HG03521 (cell line): ENCODE measurements at regions not wholly inside any gene's neighbourhood (a gene's known extent, or its start where the extent isn't known, plus 50 kb on each side); places are given as distances from the start of the nearest gene placed in this dataset.
"Not testable (repeated sequence)": the region's sequence is repeated elsewhere in the genome, so short reads cannot be mapped to it uniquely, and the experiment has no call there.

ENCODE experiments used
- ATAC-seq: cut with Tn5 transposase; IDR thresholded peaks from one replicate; pipeline ENCODE4 v1.9.1; 2021; ENCODE audit warnings: mild to moderate bottlenecking, moderate library complexity; ENCODE audit not compliant: unreplicated experiment

DNA sequence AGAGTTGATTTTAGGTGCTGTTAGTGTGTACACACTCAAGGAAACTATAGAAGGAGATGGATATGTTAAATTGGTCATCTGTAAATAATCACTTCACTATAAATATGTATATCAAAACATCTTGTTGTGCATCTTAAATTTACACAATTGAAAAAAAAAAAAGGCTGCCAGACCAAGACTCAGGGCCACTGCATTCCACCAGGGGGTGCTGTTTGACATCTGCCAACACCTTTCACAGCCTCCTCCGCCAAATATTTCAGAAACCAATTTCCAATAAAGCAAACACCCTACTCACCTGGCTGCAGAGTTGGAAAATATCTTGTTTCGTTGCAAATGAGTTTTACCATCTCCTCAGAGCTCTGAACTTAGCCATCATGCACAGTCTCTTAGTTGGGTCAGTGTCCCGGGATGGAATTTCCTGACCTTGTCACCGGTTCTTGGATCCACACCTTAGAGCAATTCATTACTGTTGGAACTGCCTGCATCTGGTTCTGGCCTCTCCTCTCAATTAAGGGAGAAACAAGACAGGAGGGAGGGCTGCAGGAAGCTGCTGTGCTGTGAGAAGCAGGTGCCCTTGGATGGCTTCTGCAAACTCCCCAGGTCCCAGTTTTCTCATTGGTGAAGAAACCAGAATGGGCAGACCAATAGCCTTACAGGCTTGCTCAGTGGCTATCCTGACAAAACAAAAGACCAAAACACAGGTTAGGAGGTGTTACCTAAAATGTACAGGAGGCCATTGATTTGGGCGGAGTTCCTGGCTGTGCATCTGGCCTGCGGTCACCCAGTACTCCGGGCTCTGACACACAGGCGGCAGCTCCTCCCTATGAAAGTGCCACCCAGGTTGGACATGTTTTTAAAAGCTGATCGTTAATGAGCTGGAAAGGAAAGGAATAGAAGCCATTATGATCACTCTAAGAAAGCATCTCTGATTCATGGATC, 746.6 kb downstream of the UQCRFS1 start:
- ATAC-seq = no peak

DNA sequence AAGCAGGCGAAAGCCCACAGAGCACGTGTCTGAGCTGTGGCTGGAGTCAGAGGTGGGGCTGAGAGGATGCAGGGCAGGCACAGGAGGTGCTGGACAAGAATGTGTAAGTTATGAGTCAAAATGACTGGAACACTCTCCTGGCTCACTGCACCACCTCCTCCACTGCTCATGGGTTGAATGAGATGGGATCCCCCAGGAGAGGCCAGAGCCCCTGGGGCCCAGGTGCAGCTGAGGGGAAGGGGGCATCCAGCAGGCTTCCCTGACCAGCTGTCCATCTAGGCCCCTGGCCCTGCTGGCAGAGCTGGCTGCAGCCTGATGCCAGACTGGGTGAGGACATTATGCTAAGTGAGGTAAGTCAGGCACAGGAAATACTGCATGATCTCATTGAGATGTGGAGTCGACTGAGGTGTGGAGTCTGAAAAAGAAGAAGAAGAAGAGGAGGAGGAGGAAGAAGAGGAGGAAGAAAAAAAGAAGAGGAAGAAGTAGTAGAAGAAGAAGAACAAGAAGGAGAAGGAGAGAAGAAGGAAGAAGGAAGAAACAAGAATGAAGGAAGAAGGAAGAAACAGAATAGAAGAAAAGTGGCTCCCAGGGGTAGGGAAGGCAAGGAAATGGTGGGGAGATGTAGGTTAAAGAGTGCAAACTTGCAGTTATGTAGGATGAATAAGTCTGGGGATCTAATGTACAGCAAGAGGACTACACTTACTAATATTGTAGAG, 747.4 kb downstream of the UQCRFS1 start:
- no peak for ATAC-seq

DNA sequence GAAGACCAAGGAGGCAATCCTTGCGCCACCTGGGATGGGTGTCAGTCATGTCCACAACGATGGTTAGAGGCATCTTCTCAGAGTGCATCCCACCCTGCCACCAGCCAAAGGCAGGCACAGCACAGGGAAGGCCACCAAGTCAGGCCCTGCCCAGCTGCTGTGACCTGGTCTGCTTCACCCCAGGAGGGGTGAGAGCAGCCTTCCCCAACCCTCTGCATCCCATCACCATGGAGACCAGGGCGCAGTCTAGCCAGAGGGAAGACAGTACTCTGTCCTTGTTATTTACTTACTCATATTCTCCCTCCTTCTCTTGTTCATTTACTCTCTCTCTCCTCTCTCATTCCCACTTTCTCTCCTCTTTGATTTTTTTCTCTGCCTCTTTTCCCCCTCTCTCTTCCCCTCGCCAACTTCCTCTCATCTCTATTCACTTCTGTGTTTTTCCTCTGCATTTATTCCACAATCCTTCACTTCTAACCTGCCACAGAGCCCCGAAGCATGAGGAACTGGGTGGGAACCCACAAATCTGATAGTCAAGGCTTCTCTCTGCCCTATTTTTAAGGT, 749.4 kb downstream of the UQCRFS1 start:
- ATAC-seq = no peak

DNA sequence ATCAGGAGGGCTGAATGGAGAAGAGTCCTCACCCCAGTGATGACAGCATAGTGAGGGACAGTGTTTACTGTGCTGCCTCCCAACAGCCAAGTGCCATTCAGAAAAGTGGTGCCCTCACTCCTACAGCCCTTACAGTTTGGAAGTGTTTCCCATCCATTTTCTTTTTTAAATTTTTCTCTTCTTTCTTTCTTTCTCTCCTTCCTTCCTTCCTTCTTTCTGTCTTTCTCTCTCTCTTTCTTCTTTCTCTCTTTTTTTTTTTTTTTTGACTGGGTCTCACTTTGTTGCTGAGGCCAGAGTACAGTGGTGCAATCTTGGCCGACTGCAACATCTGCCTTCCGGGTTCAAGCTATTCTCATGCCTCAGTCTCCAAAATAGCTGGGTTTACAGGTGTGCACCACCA, 755.3 kb downstream of the UQCRFS1 start:
- no peak for ATAC-seq

DNA sequence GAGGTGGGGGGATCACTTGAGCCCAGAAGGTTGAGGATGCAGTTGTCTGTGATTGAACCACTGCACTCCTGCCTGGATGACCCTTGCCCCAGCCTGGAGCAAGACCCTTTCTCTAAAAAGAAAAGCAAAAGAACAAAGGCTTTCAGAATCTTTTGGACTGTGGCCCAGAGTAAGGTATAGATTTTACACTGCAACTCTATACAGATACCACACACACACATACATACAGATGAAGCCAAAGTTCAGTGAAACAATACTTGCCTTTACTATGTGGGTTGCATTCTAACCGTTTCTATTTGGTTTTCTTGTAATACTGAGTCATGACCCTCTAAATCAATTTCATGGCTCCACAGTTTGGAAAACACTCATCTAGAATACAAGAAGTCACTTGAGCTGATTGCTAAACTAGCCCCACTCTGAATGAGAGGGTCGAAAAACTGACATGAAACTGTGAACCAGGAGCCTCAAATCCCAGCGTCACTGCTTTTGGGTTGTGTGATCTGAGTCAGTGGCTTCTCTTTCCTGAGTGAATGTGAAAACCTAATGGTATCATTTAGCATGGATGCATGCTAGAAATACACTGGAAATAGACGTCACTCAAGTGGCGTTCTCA, 756.1 kb downstream of the UQCRFS1 start:
- ATAC-seq = no peak

DNA sequence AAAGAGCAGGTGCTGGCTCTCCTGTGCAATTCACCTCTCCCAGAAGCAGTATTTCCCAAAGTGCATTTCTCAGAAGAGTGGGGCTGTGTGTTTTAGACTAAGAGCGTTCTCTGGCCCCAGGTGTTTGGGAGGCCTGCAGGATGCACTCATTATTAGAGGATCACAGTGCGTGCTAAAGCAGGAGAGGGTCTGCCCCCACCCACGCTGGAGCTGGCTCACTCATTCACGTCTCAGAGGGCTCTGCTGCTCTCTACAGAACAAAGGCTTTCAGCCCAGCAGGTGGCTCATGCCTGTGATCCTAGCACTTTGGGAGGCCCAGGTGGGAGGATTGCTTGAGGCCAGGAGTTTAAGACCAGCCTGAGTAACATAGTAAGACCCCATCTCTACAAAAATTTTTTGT, 756.7 kb downstream of the UQCRFS1 start:
- ATAC-seq = no peak

- no peak for ATAC-seq
These were observed 758.9 kb downstream of the UQCRFS1 start for GRCh38 chr19:28454083-28454482.

GRCh38 chr19:28453420-28453819, 759.5 kb downstream of the UQCRFS1 start:
- no peak for ATAC-seq

- no peak for ATAC-seq
These were observed 763.1 kb downstream of the UQCRFS1 start for GRCh38 chr19:28449803-28450202.

DNA sequence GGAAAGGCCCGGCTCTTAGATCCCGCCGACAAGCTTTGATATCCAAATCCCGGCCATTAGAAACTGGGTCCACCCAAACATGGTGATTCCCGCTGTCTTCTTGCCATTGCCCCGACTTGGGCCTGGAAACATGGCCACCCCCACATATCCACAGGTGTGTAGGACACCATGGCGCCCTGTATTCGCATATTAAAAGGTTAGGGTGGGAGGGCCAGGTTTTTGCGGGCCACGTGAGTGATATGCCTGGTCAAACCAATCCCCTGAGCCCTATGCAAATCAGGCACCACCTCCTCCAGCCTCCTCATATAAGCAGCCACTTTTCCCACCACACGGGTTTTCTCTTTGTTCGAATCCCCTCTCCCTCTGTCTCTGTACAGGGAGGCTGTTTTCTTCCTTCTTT, 766.4 kb downstream of the UQCRFS1 start:
- no peak for ATAC-seq

GRCh38 chr19:28445826-28446225, 767.1 kb downstream of the UQCRFS1 start:
- no peak for ATAC-seq

GRCh38 chr19:28444362-28444761, 768.6 kb downstream of the UQCRFS1 start:
- no peak for ATAC-seq

- no peak for ATAC-seq
These were observed 769.6 kb downstream of the UQCRFS1 start for GRCh38 chr19:28443361-28443760.

DNA sequence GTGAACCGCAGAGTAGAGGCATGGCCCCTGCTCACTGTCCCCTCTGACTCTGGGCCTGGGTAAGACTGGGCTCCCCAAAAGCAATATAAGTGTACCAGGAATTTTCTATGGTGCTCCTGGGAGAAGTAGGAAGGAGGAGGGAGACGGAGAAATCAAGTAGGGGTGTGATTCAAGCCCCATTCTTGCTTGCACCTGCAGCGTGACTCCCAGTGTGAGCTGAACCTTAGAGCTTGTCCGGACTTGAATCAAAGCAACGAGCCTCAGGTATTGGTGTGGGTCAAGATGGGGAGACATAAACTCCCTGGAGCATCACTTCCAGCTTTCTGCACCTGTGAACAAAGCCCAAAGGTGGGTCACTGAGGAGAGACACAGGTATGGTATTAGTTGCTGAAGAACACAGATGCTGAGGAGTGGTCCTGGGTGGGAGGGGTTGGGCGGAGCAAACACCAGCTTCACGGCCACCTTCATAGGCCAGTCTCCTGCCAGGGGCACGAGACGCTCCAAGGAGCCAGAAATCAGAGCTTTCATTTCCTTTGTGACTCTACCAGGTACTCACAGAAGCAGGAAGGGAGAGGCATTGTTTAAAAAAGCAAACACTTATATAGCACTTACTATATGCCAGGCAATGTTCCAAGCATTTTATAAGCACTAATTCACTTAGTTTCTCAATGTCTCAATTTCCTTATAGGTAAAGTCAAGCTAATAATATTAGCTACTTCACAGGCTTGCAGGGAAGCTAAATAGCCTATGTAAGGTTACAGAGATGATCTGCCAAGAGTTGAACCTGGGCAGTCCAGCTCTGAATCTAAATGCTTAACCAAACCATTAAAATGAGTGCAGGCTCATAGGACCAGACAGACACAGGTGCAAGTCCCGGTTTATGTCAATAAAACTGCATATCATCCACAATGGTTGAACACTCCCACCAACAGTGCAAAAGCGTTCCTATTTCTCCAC, 775.3 kb downstream of the UQCRFS1 start:
- ATAC-seq = no peak

DNA sequence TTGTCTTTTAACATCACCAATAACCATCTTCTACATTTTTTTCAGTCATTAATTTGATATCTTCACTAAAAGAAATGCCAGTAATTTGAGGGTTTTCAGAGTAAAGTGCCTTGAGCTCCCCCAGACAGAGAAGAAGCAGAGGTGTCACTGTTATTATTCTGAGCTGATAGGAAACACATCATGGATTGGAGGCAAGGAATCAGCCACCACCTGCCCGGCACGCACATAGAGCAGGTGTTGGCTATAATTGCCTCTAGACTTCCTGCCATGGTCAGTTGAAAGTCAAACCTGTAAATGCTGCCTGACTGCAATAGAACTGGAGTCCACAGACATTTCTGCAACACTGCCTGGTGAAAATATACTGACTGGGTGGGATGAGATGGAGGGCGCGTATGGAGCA, 776.6 kb downstream of the UQCRFS1 start:
- ATAC-seq = no peak

- ATAC-seq = no peak
These were observed 777.2 kb downstream of the UQCRFS1 start for GRCh38 chr19:28435551-28436271.

DNA sequence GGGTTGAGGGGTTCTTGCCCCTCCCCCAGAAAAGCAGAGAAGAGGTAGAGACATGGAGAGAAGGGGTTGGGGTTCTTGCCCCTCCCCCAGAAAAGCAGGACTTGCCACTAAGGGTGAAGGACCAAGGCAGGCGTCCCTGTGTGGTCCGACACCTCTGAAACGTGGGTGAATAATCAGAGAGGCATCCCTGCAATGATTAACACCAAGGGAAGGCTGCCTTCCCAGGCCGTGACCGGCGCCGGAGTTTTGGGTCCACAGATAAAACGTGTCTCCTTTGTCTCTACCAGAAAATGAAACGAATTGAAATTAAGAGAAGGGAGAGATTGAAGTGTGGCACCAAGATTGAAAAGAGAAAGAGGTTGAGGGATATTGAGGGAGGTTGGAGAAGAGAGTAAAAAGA, 778.2 kb downstream of the UQCRFS1 start:
- not testable (repeated sequence) for ATAC-seq

GRCh38 chr19:28434365-28434764, 778.6 kb downstream of the UQCRFS1 start:
- not testable (repeated sequence) for ATAC-seq

GRCh38 chr19:28433166-28433565, 779.8 kb downstream of the UQCRFS1 start:
- ATAC-seq = not testable (repeated sequence)

- no peak for ATAC-seq
These were observed 782.7 kb downstream of the UQCRFS1 start for GRCh38 chr19:28430214-28430613.
